Ishikawa (cell line): ENCODE measurements at regions not wholly inside any gene's neighbourhood (a gene's known extent, or its start where the extent isn't known, plus 50 kb on each side); places are given as distances from the start of the nearest gene placed in this dataset.

Source experiments
- EP300 ChIP-seq: IDR thresholded peaks from 2 replicates; pipeline ENCODE4 v1.6.1; 2012; ENCODE audit warnings: borderline replicate concordance
- TF ChIP-seq, protein P1 (sequence below): IDR thresholded peaks from 2 replicates; pipeline ENCODE4 v1.6.1; 2012

DNA sequence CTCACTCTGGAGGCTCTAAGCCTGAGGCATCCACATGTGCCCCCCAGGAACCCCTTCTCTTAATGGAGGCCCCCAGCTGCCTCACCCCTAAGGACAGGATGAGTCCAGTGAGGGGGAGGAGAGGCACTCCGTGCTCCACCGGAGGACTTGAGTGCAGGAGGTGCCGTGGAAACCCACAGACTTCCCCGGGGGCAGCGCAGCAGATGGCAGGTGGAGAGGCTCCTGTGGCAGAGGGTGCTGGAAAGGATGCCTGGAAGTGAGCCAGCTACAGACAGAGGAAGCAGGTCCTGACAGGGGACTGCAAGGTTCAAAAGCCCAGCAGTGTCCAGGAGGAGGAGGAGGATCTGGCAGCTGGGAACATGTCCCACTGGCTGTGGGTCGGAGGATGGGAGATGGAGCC, 1384.0 kb downstream of the TBC1D22A start:
- TF ChIP-seq, protein P1, sequence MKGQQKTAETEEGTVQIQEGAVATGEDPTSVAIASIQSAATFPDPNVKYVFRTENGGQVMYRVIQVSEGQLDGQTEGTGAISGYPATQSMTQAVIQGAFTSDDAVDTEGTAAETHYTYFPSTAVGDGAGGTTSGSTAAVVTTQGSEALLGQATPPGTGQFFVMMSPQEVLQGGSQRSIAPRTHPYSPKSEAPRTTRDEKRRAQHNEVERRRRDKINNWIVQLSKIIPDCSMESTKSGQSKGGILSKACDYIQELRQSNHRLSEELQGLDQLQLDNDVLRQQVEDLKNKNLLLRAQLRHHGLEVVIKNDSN, result no peak
- no peak for TF ChIP-seq EP300
